Panc1 (cell line): ENCODE measurements at regions not wholly inside any gene's neighbourhood (a gene's known extent, or its start where the extent isn't known, plus 50 kb on each side); places are given as distances from the start of the nearest gene placed in this dataset.

Experiments
- POLR2AphosphoS5 ChIP-seq: IDR thresholded peaks from 2 replicates; pipeline ENCODE4 v1.6.1; 2012; ENCODE audit warnings: mild to moderate bottlenecking, low read depth, low read length, moderate library complexity
- REST ChIP-seq, 2 experiments: IDR thresholded peaks; 2 replicates each; pipeline ENCODE4 v1.6.1; 2011 to 2012; ENCODE audit warnings: low read depth in 2 of 2, control low read depth in 1 of 2, low read length in 1 of 2, mild to moderate bottlenecking in 1 of 2, moderate library complexity in 1 of 2; ENCODE audit not compliant: insufficient read depth in 1 of 2
- SIN3A ChIP-seq: IDR thresholded peaks from 2 replicates; pipeline ENCODE4 v1.6.1; 2012; ENCODE audit warnings: low read depth, mild to moderate bottlenecking, low read length, moderate library complexity, borderline replicate concordance; ENCODE audit not compliant: insufficient read depth
- TCF7L2 ChIP-seq: IDR thresholded peaks from 2 replicates; pipeline ENCODE4 v1.6.1; 2011; ENCODE audit warnings: mild to moderate bottlenecking, low read depth, low read length, inconsistent platforms
- TF ChIP-seq, protein P1 (sequence below): fragments of 450-650 bp; IDR thresholded peaks from 2 replicates; pipeline ENCODE4 v1.5.1; 2017; ENCODE audit warnings: mild to moderate bottlenecking

- TF ChIP-seq TCF7L2: no peak
- TF ChIP-seq, protein P1, sequence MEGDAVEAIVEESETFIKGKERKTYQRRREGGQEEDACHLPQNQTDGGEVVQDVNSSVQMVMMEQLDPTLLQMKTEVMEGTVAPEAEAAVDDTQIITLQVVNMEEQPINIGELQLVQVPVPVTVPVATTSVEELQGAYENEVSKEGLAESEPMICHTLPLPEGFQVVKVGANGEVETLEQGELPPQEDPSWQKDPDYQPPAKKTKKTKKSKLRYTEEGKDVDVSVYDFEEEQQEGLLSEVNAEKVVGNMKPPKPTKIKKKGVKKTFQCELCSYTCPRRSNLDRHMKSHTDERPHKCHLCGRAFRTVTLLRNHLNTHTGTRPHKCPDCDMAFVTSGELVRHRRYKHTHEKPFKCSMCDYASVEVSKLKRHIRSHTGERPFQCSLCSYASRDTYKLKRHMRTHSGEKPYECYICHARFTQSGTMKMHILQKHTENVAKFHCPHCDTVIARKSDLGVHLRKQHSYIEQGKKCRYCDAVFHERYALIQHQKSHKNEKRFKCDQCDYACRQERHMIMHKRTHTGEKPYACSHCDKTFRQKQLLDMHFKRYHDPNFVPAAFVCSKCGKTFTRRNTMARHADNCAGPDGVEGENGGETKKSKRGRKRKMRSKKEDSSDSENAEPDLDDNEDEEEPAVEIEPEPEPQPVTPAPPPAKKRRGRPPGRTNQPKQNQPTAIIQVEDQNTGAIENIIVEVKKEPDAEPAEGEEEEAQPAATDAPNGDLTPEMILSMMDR: no peak
- no peak for TF ChIP-seq REST (IDR thresholded peaks at IDR 0.05; ENCODE audit: insufficient read depth in 1 of 2, low read depth in 2 of 2, low read length in 1 of 2)
- TF ChIP-seq POLR2AphosphoS5: no peak
- no peak for TF ChIP-seq SIN3A
Measured at GRCh38 chr6:153328194-153328593, 197.1 kb upstream of the RGS17 start.
